ENCODE measurements at regions not wholly inside any gene's neighbourhood (a gene's known extent, or its start where the extent isn't known, plus 50 kb on each side); places are given as distances from the start of the nearest gene placed in this dataset.
"Not testable (repeated sequence)": the region's sequence is repeated elsewhere in the genome, so short reads cannot be mapped to it uniquely, and the experiment has no call there.

DNA sequence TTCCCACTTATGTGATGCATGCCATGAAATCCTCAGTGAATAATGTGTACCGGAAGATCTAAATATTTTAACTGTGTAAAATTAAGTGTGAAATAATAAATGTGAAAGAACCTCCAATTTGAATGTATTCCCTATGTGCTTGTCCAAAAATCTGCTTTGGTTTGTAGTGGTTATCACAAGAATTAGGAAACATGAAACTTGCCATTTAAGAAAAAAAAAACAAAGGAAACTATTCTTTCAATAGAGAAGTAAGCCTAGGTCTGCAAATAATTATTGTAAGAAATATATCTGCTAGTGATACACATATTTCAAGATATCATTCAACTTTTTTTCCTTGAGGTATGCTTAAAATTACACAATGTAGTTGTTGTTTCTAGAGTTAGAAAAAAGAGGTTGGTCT lies 500.4 kb downstream of the SLC6A15 start:
- H3K9me3 Mint-ChIP-seq (ENCODE audit: low read depth, unreplicated experiment): peaks cover 5% of the 10 kb centered on the region
- CTCF ChIA-PET: no interaction called here
- H3K4me3 Mint-ChIP-seq (ENCODE audit: low read depth, unreplicated experiment): no peak overlapping the region
- H3K27ac Mint-ChIP-seq (ENCODE audit: unreplicated experiment): no peak overlapping the region
- TF ChIP-seq, protein P1, sequence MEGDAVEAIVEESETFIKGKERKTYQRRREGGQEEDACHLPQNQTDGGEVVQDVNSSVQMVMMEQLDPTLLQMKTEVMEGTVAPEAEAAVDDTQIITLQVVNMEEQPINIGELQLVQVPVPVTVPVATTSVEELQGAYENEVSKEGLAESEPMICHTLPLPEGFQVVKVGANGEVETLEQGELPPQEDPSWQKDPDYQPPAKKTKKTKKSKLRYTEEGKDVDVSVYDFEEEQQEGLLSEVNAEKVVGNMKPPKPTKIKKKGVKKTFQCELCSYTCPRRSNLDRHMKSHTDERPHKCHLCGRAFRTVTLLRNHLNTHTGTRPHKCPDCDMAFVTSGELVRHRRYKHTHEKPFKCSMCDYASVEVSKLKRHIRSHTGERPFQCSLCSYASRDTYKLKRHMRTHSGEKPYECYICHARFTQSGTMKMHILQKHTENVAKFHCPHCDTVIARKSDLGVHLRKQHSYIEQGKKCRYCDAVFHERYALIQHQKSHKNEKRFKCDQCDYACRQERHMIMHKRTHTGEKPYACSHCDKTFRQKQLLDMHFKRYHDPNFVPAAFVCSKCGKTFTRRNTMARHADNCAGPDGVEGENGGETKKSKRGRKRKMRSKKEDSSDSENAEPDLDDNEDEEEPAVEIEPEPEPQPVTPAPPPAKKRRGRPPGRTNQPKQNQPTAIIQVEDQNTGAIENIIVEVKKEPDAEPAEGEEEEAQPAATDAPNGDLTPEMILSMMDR (IDR thresholded peaks at IDR 0.05; ENCODE audit: unreplicated experiment): no peak
- H3K4me1 Mint-ChIP-seq (ENCODE audit: low read depth, unreplicated experiment): no peaks in the 10 kb centered on the region
- intact Hi-C loops (cut with micrococcal nuclease; ENCODE audit: unreplicated experiment): no loop called here
- no peaks in the 10 kb centered on the region for H3K27me3 Mint-ChIP-seq (ENCODE audit: unreplicated experiment)
- H3K36me3 Mint-ChIP-seq (ENCODE audit: insufficient read depth, unreplicated experiment): no peaks in the 10 kb centered on the region
- no peak for DNase-seq
- no TSS peak for BruUV-seq (replicated peaks)

DNA sequence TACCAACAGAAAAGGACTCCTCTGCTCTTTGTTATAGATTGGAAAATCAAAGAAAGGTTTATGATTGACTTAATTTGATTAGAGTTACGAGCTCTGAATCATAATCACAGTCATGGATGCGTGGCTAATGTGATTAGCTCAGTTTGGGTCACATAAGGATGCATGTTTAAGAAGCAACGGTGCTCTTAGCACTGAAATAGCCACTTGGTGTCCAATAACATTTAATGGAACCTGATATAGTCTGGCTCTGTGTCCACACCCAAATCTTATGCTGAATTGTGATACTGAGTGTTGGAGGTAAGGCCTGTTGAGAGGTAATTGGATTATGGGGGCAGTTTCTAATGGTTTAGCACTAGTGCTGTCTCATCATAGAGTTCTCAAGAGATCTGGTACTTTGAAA lies 501.6 kb downstream of the SLC6A15 start:
- Mint-ChIP-seq H3K36me3 (ENCODE audit: insufficient read depth, unreplicated experiment) (no peaks in the 10 kb centered on the region), H3K9me3 (ENCODE audit: low read depth, unreplicated experiment) (peaks cover 5% of the 10 kb centered on the region), H3K4me1 (ENCODE audit: low read depth, unreplicated experiment) (no peaks in the 10 kb centered on the region), H3K27ac (ENCODE audit: unreplicated experiment) (no peak overlapping the region), H3K4me3 (ENCODE audit: low read depth, unreplicated experiment) (no peak overlapping the region), H3K27me3 (ENCODE audit: unreplicated experiment) (no peaks in the 10 kb centered on the region)
- TF ChIP-seq, protein P1 (IDR thresholded peaks at IDR 0.05; ENCODE audit: unreplicated experiment): no peak
- CTCF ChIA-PET: no interaction called here
- intact Hi-C loops (cut with micrococcal nuclease; ENCODE audit: unreplicated experiment): no loop called here
- DNase-seq: no peak
- no TSS peak for BruUV-seq (replicated peaks)

DNA sequence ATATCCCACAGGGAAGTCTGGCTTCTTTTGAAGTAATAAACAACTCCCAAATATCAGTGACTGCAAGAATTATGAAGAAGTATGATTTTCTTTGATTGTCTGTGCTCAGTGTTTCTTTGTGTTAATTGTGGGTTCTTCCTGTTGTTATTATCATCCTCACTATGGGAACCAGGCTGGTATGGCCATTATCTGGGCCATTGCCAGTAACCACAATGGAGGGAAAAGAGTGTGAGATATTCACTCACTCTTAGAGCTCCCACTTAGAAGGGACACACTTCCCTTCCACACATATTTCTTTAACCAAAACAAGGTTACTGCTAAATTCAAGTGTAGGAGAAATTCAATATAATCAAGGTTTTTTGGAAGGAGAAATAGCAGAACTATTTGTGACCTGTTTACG lies 503.7 kb downstream of the SLC6A15 start:
- BruUV-seq (replicated peaks): no TSS peak
- no peak for DNase-seq
- no peaks in the 10 kb centered on the region for H3K27me3 Mint-ChIP-seq (ENCODE audit: unreplicated experiment)
- no peak overlapping the region for H3K4me3 Mint-ChIP-seq (ENCODE audit: low read depth, unreplicated experiment)
- intact Hi-C loops (cut with micrococcal nuclease; ENCODE audit: unreplicated experiment): no loop called here
- TF ChIP-seq, protein P1 (IDR thresholded peaks at IDR 0.05; ENCODE audit: unreplicated experiment): no peak
- H3K4me1 Mint-ChIP-seq (ENCODE audit: low read depth, unreplicated experiment): no peaks in the 10 kb centered on the region
- CTCF ChIA-PET: no interaction called here
- H3K9me3 Mint-ChIP-seq (ENCODE audit: low read depth, unreplicated experiment): peaks cover 5% of the 10 kb centered on the region
- H3K36me3 Mint-ChIP-seq (ENCODE audit: insufficient read depth, unreplicated experiment): no peaks in the 10 kb centered on the region
- no peak overlapping the region for H3K27ac Mint-ChIP-seq (ENCODE audit: unreplicated experiment)

DNA sequence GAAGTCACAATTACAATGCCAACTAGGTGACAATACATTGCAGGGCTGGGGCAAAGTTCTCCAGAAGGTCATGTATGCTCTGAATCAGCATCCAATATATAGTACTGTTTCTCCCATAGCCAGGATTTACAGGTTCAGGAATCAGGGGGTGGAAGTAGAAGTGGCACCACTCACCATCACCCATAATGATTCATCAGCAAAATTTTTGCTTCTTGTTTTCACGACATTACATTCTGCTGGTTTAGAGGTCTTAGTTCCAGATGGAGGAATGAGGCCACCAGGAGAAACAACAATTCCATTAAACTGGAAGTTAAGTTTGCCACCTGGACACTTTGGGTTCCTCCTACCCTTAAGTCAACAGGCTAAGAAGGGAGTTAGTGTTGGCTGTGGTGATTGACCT lies 505.9 kb downstream of the SLC6A15 start:
- intact Hi-C loops (cut with micrococcal nuclease; ENCODE audit: unreplicated experiment); H3K9me3 Mint-ChIP-seq (ENCODE audit: low read depth, unreplicated experiment); H3K4me3 Mint-ChIP-seq (ENCODE audit: low read depth, unreplicated experiment); H3K27ac Mint-ChIP-seq (ENCODE audit: unreplicated experiment); BruUV-seq (replicated peaks); DNase-seq; H3K36me3 Mint-ChIP-seq (ENCODE audit: insufficient read depth, unreplicated experiment); H3K27me3 Mint-ChIP-seq (ENCODE audit: unreplicated experiment); CTCF ChIA-PET; H3K4me1 Mint-ChIP-seq (ENCODE audit: low read depth, unreplicated experiment): not testable (repeated sequence)

DNA sequence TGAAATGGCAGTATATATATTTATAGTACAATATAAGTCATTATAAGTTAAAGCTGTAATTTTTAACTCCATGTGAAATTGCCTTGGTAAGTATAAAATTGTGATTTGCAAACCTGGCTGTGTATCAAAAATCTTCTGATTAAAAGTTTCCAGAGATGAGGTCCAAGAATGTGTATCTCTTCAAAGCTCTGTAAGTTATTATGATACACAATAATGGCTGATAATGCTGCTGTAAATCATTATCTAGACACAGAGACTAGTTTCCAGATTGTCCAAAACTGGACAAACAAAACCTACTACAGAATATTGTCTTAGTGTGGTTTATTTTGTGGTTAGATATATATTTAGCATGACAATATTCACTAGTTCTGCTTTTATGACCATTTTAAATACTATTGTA lies 514.8 kb downstream of the SLC6A15 start:
- H3K27me3 Mint-ChIP-seq (ENCODE audit: unreplicated experiment): no peaks in the 10 kb centered on the region
- no peak for DNase-seq
- CTCF ChIA-PET: no interaction called here
- H3K36me3 Mint-ChIP-seq (ENCODE audit: insufficient read depth, unreplicated experiment): no peaks in the 10 kb centered on the region
- BruUV-seq (replicated peaks): no TSS peak
- H3K4me3 Mint-ChIP-seq (ENCODE audit: low read depth, unreplicated experiment): no peak overlapping the region
- no peaks in the 10 kb centered on the region for H3K4me1 Mint-ChIP-seq (ENCODE audit: low read depth, unreplicated experiment)
- TF ChIP-seq, protein P1 (IDR thresholded peaks at IDR 0.05; ENCODE audit: unreplicated experiment): no peak
- intact Hi-C loops (cut with micrococcal nuclease; ENCODE audit: unreplicated experiment): loop anchor here (2.0 to 5.0 kb wide), 2 partner anchors 571 to 1711 kb away; partner anchors contain the start of gene TMTC2
- H3K9me3 Mint-ChIP-seq (ENCODE audit: low read depth, unreplicated experiment): no peaks in the 10 kb centered on the region
- H3K27ac Mint-ChIP-seq (ENCODE audit: unreplicated experiment): no peak overlapping the region
